SJCRH30 (cell line): ENCODE measurements at regions not wholly inside any gene's neighbourhood (a gene's known extent, or its start where the extent isn't known, plus 50 kb on each side); places are given as distances from the start of the nearest gene placed in this dataset.
"Not testable (repeated sequence)": the region's sequence is repeated elsewhere in the genome, so short reads cannot be mapped to it uniquely, and the experiment has no call there.

ENCODE experiments used
- DNase-seq, 2 experiments: peaks; one replicate each; pipeline ENCODE4 v3.0.0-alpha.2; 2015 to 2020
- H3K27ac ChIP-seq: fragments of 250-450 bp; sonication (Bioruptor Pico); 2 replicates; pipeline ENCODE4 v1.5.1; 2020; ENCODE audit warnings: mild to moderate bottlenecking, moderate library complexity
- H3K27me3 ChIP-seq: fragments of 250-450 bp; sonication (Bioruptor Pico); 2 replicates; pipeline ENCODE4 v1.5.1; 2020; ENCODE audit warnings: mild to moderate bottlenecking, moderate library complexity
- H3K36me3 ChIP-seq: fragments of 250-450 bp; sonication (Bioruptor Pico); 2 replicates; pipeline ENCODE4 v1.5.1; 2020; ENCODE audit warnings: mild to moderate bottlenecking, moderate library complexity
- H3K4me1 ChIP-seq: fragments of 250-450 bp; sonication (Bioruptor Pico); 2 replicates; pipeline ENCODE4 v1.5.1; 2020; ENCODE audit warnings: mild to moderate bottlenecking, moderate library complexity
- H3K4me3 ChIP-seq: fragments of 250-450 bp; sonication (Bioruptor Pico); 2 replicates; pipeline ENCODE4 v1.5.1; 2020; ENCODE audit warnings: mild to moderate bottlenecking, moderate library complexity
- H3K9me3 ChIP-seq: fragments of 250-450 bp; sonication (Bioruptor Pico); replicated peaks from 2 replicates; pipeline ENCODE4 v1.5.1; 2020; ENCODE audit warnings: mild to moderate bottlenecking, moderate library complexity

GRCh38 chr16:59478838-59479237 is 744.7 kb upstream of the GOT2 start:
- H3K4me1 ChIP-seq = no peaks in the 10 kb centered on the region
- no peaks in the 10 kb centered on the region for H3K36me3 ChIP-seq
- H3K27ac ChIP-seq = no peak overlapping the region
- H3K27me3 ChIP-seq = no peaks in the 10 kb centered on the region
- H3K4me3 ChIP-seq = no peak overlapping the region
- H3K9me3 ChIP-seq = no peaks in the 10 kb centered on the region
- DNase-seq = no peak

DNA sequence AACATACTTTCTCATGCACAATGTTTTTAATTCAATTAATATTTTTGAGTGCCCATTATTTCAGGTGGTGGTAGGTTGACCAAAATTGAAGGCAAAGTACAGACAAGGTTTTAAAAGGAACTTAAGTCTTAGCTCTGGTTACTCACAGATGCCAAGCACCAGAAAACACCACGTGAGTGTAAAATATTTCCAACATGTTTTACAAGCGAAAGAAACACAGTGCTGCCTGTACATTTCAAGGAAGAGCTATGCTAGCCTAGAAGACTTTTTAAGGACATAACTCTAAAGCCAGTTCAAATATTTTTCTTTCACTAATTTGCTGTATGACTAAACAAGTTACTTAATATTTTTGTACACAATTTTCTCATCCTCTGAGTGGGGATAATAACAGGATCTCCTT is 736.4 kb upstream of the GOT2 start:
- DNase-seq = no peak
- Histone ChIP-seq H3K27me3 (no peaks in the 10 kb centered on the region), H3K27ac (no peak overlapping the region), H3K4me1 (no peaks in the 10 kb centered on the region), H3K9me3 (no peaks in the 10 kb centered on the region), H3K36me3 (no peaks in the 10 kb centered on the region), H3K4me3 (no peak overlapping the region)

DNA sequence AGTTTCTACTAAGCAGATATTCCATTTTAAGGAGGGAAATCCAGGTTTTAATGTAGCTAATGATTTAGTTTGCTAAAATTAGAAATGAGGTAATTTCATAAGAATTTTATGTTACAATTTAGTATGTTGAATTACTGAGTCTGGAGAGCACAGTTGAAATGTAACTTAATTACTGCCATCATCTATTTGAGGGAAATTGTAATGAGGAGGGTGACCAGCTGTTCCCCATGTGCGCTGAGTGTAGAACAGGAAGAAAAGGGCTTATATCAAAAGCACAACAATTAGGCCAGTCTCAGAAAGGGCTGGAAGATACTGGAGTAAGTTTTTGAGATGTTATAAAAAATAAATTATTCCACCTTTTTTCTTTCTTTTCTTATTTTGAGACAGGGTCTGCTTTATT is 735.1 kb upstream of the GOT2 start:
- Histone ChIP-seq H3K4me1 (no peaks in the 10 kb centered on the region), H3K27ac (no peak overlapping the region), H3K36me3 (no peaks in the 10 kb centered on the region), H3K27me3 (no peaks in the 10 kb centered on the region), H3K9me3 (no peaks in the 10 kb centered on the region), H3K4me3 (no peak overlapping the region)
- no peak for DNase-seq

- no peak overlapping the region for H3K4me3 ChIP-seq
- H3K36me3 ChIP-seq = no peaks in the 10 kb centered on the region
- DNase-seq = no peak
- no peaks in the 10 kb centered on the region for H3K9me3 ChIP-seq
- H3K27me3 ChIP-seq = no peaks in the 10 kb centered on the region
- no peak overlapping the region for H3K27ac ChIP-seq
- no peaks in the 10 kb centered on the region for H3K4me1 ChIP-seq
Observed at GRCh38 chr16:59463776-59464175, 729.7 kb upstream of the GOT2 start.

- DNase-seq = no peak
Observed at GRCh38 chr16:59459806-59460205, 725.7 kb upstream of the GOT2 start.

GRCh38 chr16:59455497-59455896 is 721.4 kb upstream of the GOT2 start:
- Histone ChIP-seq H3K4me3 (no peak overlapping the region), H3K4me1 (no peaks in the 10 kb centered on the region), H3K9me3 (no peaks in the 10 kb centered on the region), H3K36me3 (no peaks in the 10 kb centered on the region), H3K27me3 (no peaks in the 10 kb centered on the region), H3K27ac (no peak overlapping the region)
- DNase-seq = no peak

More at GRCh38 chr16:59459806-59460205, 725.7 kb upstream of the GOT2 start:
- H3K27me3 ChIP-seq = no peaks in the 10 kb centered on the region
- no peak overlapping the region for H3K27ac ChIP-seq
- H3K4me1 ChIP-seq = no peaks in the 10 kb centered on the region
- H3K9me3 ChIP-seq = no peaks in the 10 kb centered on the region
- no peak overlapping the region for H3K4me3 ChIP-seq
- H3K36me3 ChIP-seq = no peaks in the 10 kb centered on the region

DNA sequence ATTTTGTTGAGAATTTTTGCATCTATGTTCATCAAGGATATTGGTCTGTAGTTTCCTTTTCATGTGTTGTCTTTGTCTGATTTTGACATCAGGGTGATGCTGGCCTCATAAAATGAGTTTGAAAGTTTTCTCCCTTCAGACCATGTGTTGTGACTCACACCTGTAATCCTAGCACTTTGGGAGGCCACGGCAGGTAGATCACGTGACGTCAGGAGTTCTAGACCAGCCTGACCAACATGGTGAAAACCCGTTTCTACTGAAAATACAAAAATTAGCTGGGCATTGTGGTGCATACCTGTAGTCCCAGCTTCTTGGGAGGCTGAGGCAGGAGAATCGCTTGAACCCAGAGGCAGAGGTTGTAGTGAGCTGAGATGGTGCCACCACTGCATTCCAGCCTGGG is 716.4 kb upstream of the GOT2 start:
- H3K27ac ChIP-seq, H3K4me1 ChIP-seq, DNase-seq, H3K27me3 ChIP-seq, H3K9me3 ChIP-seq, H3K4me3 ChIP-seq, H3K36me3 ChIP-seq: not testable (repeated sequence)

- Histone ChIP-seq H3K27ac (no peak overlapping the region), H3K4me1 (no peaks in the 10 kb centered on the region), H3K36me3 (no peaks in the 10 kb centered on the region), H3K27me3 (no peaks in the 10 kb centered on the region; the same call in 1 of the 2 replicates), H3K9me3 (peaks cover 5% of the 10 kb centered on the region; the same call in 1 of the 2 replicates), H3K4me3 (no peak overlapping the region)
- no peak for DNase-seq
Observed at GRCh38 chr16:59440502-59440901, 706.4 kb upstream of the GOT2 start.

- Histone ChIP-seq H3K36me3 (no peaks in the 10 kb centered on the region), H3K9me3 (peaks cover 5% of the 10 kb centered on the region; the same call in 1 of the 2 replicates)
Observed at GRCh38 chr16:59432896-59433295, 698.8 kb upstream of the GOT2 start.

DNA sequence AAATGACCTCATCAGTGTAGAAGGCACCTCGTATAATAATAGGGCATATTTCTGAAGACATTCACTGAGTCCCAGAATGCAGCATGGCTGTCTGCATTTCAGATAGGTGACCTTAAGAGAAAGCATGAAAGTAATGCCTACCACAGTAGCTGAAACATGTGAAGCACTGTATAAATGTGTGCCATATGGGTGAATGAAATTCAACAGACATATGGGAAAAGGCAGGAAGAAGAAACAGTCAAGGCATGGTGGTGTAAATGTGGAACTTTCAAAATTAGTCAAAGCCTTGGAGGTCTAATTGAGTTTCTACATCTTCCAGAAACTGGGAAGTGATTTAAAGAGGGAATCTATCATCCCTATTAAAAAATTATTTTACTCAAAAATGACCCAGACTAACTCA is 698.2 kb upstream of the GOT2 start:
- Histone ChIP-seq H3K27ac (no peak overlapping the region), H3K27me3 (no peaks in the 10 kb centered on the region), H3K36me3 (no peaks in the 10 kb centered on the region), H3K4me1 (no peaks in the 10 kb centered on the region), H3K9me3 (peaks cover 5% of the 10 kb centered on the region; the same call in 1 of the 2 replicates), H3K4me3 (no peak overlapping the region)
- DNase-seq = no peak

More at GRCh38 chr16:59432896-59433295, 698.8 kb upstream of the GOT2 start:
- Histone ChIP-seq H3K4me3 (no peak overlapping the region), H3K4me1 (no peaks in the 10 kb centered on the region), H3K27ac (no peak overlapping the region), H3K27me3 (no peaks in the 10 kb centered on the region)
- no peak for DNase-seq

- Histone ChIP-seq H3K27ac (no peak overlapping the region), H3K36me3 (no peaks in the 10 kb centered on the region), H3K4me1 (no peaks in the 10 kb centered on the region), H3K9me3 (no peaks in the 10 kb centered on the region), H3K27me3 (no peaks in the 10 kb centered on the region), H3K4me3 (no peak overlapping the region)
- no peak for DNase-seq
Observed at GRCh38 chr16:59424714-59425273, 690.7 kb upstream of the GOT2 start.

DNA sequence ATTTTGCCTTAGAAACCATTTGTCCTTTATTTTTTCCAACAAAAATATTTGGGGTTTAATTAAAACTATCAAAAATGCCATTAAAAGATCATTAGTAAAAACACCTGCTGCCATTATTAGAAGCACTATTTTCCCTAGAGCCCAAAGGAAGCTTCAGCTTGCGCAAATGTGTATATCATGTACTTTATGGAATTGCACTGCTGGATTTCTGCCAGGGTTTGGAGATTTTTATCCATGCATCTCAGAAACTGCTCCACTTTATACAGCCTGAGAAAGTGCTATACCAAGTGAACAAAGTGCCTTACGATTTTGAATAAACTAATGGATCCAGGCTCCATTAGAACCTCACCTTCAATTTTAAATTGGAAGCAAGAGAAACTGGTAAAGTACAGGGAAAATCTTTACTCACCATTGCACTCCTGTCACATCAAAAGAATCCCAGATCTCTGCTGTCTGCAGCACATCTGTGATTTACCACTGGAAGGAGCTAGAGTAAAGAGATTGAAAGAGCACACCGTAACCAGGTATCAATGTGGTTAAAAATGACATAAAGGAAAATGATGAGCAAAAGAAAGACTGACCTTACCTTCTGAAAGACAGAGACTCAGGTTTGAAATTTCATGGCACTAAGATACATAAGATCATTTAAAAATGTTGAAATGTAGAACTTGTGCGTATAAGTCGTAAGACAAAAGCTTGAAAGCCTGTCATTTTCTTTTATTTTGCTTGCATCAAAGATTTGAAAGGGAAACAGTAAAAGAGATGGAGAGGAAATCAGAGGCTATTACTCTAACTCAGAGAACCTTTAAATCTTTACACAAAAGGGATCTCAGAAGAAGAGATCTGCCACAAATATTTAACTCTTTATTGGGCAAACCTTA is 678.1 kb upstream of the GOT2 start:
- H3K27ac ChIP-seq = no peak overlapping the region
- H3K4me3 ChIP-seq = no peak overlapping the region
- DNase-seq = peak in 1 of 2 experiments; percentile 17
- H3K9me3 ChIP-seq = no peaks in the 10 kb centered on the region
- no peaks in the 10 kb centered on the region for H3K4me1 ChIP-seq
- no peaks in the 10 kb centered on the region for H3K27me3 ChIP-seq
- H3K36me3 ChIP-seq = no peaks in the 10 kb centered on the region

DNA sequence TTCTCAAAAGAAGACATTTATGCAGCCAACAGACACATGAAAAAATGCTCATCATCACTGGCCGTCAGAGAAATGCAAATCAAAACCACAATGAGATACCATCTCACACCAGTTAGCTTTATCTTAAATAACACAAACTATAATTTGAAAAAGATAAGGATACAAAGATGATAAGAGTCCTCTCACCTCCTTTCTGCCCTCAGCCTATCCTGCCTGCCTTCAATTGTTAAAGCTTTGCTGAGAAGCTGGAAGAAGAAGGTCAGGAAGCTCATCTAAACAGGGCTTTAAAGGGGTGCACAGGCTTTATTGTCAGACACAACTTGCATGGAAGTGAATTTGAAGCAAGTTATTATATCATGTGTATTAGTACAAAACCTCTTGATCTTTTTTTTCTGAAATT is 676.3 kb upstream of the GOT2 start:
- Histone ChIP-seq H3K27me3 (no peaks in the 10 kb centered on the region), H3K4me1 (no peaks in the 10 kb centered on the region), H3K9me3 (no peaks in the 10 kb centered on the region), H3K36me3 (no peaks in the 10 kb centered on the region), H3K4me3 (no peak overlapping the region), H3K27ac (no peak overlapping the region)
- DNase-seq = no peak

DNA sequence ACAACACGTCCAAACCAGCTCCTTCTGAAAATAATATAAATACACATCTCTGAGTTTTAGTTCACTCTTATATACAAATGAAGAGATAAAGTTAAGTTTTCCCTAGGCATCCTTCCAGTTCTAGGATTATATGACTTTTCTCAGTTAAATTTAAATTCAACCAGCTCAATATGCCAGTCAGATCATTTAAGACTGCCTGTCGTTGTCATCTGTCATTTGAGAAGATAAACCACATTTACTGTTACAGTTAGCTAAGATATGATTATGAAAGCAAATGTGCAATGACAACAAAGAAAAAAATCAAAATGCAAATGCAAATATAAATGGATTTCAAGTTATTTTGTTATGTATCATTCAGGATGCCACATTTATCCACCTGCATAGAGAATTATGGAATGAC is 671.7 kb upstream of the GOT2 start:
- Histone ChIP-seq H3K36me3 (no peaks in the 10 kb centered on the region), H3K27me3 (no peaks in the 10 kb centered on the region), H3K4me1 (no peaks in the 10 kb centered on the region), H3K9me3 (no peaks in the 10 kb centered on the region), H3K4me3 (no peak overlapping the region), H3K27ac (no peak overlapping the region)
- DNase-seq = no peak

- H3K9me3 ChIP-seq = no peaks in the 10 kb centered on the region
- no peaks in the 10 kb centered on the region for H3K27me3 ChIP-seq
- DNase-seq = no peak
- no peaks in the 10 kb centered on the region for H3K36me3 ChIP-seq
- no peak overlapping the region for H3K27ac ChIP-seq
- no peak overlapping the region for H3K4me3 ChIP-seq
- no peaks in the 10 kb centered on the region for H3K4me1 ChIP-seq
Observed at GRCh38 chr16:59404509-59404908, 670.4 kb upstream of the GOT2 start.

- no peaks in the 10 kb centered on the region for H3K9me3 ChIP-seq
- no peak overlapping the region for H3K4me3 ChIP-seq
- H3K36me3 ChIP-seq = no peaks in the 10 kb centered on the region
- H3K4me1 ChIP-seq = no peaks in the 10 kb centered on the region
- no peaks in the 10 kb centered on the region for H3K27me3 ChIP-seq
- H3K27ac ChIP-seq = no peak overlapping the region
- no peak for DNase-seq
Observed at GRCh38 chr16:59400830-59401229, 666.7 kb upstream of the GOT2 start.
